HCT116 (cell line): ENCODE measurements at regions not wholly inside any gene's neighbourhood (a gene's known extent, or its start where the extent isn't known, plus 50 kb on each side); places are given as distances from the start of the nearest gene placed in this dataset.

Experiments used
- ATAC-seq: fragments of 200-7000 bp; cut with Tn5 transposase; 2 replicates; pipeline ENCODE4 v1.9.1; 2020; ENCODE audit warnings: mild to moderate bottlenecking, moderate library complexity
- BruUV-seq: library from RNA; stranded (reverse); fragments of 400-500 nt; replicated peaks from 2 replicates; lab custom pipeline; 2021; lab: Mats Ljungman, UMichigan
- CTCF ChIA-PET: fragments of 300-600 bp; sonication (Branson Sonifier 250); formaldehyde crosslinking; loops from one replicate; lab custom pipeline; 2021; ENCODE audit warnings: antibody characterized with exemption; lab: Charles Lee
- POLR2A ChIA-PET: fragments of 300-600, 350-600 bp; sonication (Branson Sonifier 250); formaldehyde crosslinking; loops from one replicate; lab custom pipeline; 2021; ENCODE audit warnings: antibody characterized with exemption; lab: Charles Lee
- RAD21 ChIA-PET, 2 experiments: fragments of 300-600 bp; sonication (Branson Sonifier 250); formaldehyde crosslinking; loops; one replicate each; lab custom pipeline; 2023; ENCODE audit warnings: low total read pairs in 2 of 2; ENCODE audit not compliant: uncharacterized antibody in 2 of 2, unreplicated experiment in 2 of 2, low non-redundant PET in 1 of 2; lab: Charles Lee
- DNase-seq: peaks from one replicate; pipeline ENCODE4 v3.0.0-alpha.2; 2010; ENCODE audit warnings: low read depth, low spot score
- H2AFZ ChIP-seq: fragments of 200-600 bp; shearing (Covaris generic), sonication (generic); 2 replicates; pipeline ENCODE4 v1.6.1; 2017; ENCODE audit warnings: low read depth, mixed run types, mixed read lengths, antibody characterized with exemption, low read length; ENCODE audit not compliant: poor library complexity, severe bottlenecking
- H3K27ac ChIP-seq: 2 replicates; pipeline ENCODE4 v1.5.1; 2012; ENCODE audit warnings: low read depth, low read length
- H3K27me3 ChIP-seq: fragments of 200-600 bp; sonication (generic); 2 replicates; pipeline ENCODE4 v1.6.1; 2016; ENCODE audit warnings: mixed run types, low read length, mixed read lengths; ENCODE audit not compliant: insufficient read depth
- H3K36me3 ChIP-seq, 2 experiments: fragments of 200-500 bp in 1 of 2; fragments of 200-600 bp in 1 of 2; sonication (Bioruptor generic) in 1 of 2; sonication (generic) in 1 of 2; 2 replicates each; pipeline versions ENCODE4 v1.5.1 to v1.6.1; 2014 to 2016; ENCODE audit warnings: low read length in 2 of 2, inconsistent platforms in 1 of 2, mixed read lengths in 1 of 2, mixed run types in 1 of 2; ENCODE audit not compliant: insufficient read depth in 2 of 2, control insufficient read depth in 1 of 2
- H3K4me1 ChIP-seq, 2 experiments: fragments of 200-600 bp in 1 of 2; sonication (generic) in 1 of 2; 2 replicates each; pipeline versions ENCODE4 v1.5.1 to v1.6.1; 2012 to 2017; ENCODE audit warnings: low read length in 2 of 2, inconsistent platforms in 1 of 2, mild to moderate bottlenecking in 1 of 2, mixed read lengths in 1 of 2, mixed run types in 1 of 2, moderate library complexity in 1 of 2; ENCODE audit not compliant: insufficient read depth in 2 of 2, control insufficient read depth in 1 of 2
- H3K4me2 ChIP-seq: fragments of 200-600 bp; sonication (generic); 2 replicates; pipeline ENCODE4 v1.6.1; 2017; ENCODE audit warnings: mixed run types, low read length, mixed read lengths
- H3K4me3 ChIP-seq, 2 experiments: fragments of 200-600 bp in 1 of 2; sonication (generic) in 1 of 2; replicated peaks in 1 of 2; 2 replicates each; pipeline ENCODE4 v1.5.1; 2011 to 2016; ENCODE audit warnings: low read length in 2 of 2, control low read depth in 1 of 2, low read depth in 1 of 2, mild to moderate bottlenecking in 1 of 2, mixed read lengths in 1 of 2, mixed run types in 1 of 2
- H3K79me2 ChIP-seq: fragments of 200-600 bp; sonication (generic); 2 replicates; pipeline ENCODE4 v1.6.1; 2017; ENCODE audit warnings: mild to moderate bottlenecking, mixed run types, low read length, moderate library complexity, mixed read lengths; ENCODE audit not compliant: insufficient read depth
- H3K9ac ChIP-seq: fragments of 200-600 bp; sonication (generic); 2 replicates; pipeline ENCODE4 v1.6.1; 2016; ENCODE audit warnings: low read length, mixed read lengths
- H3K9me2 ChIP-seq: fragments of 200-600 bp; sonication (generic), shearing (Covaris generic); 2 replicates; pipeline ENCODE4 v1.6.1; 2017; ENCODE audit warnings: mixed run types, mild to moderate bottlenecking, moderate library complexity; ENCODE audit not compliant: insufficient read depth
- H3K9me3 ChIP-seq, 2 experiments: fragments of 200-500 bp in 1 of 2; fragments of 200-600 bp in 1 of 2; sonication (Bioruptor generic) in 1 of 2; sonication (generic) in 1 of 2; 2 replicates each; pipeline ENCODE4 v1.6.1; 2014 to 2017; ENCODE audit warnings: low read length in 2 of 2, mixed read lengths in 2 of 2, inconsistent platforms in 1 of 2, low read depth in 1 of 2, mild to moderate bottlenecking in 1 of 2, mixed run types in 1 of 2, moderate library complexity in 1 of 2; ENCODE audit not compliant: control insufficient read depth in 1 of 2, insufficient read depth in 1 of 2
- H4K20me1 ChIP-seq: fragments of 200-600 bp; sonication (generic), shearing (Covaris generic); 2 replicates; pipeline ENCODE4 v1.6.1; 2017; ENCODE audit warnings: mixed run types, mild to moderate bottlenecking, moderate library complexity; ENCODE audit not compliant: insufficient read depth
- ATF3 ChIP-seq: IDR thresholded peaks from 2 replicates; pipeline ENCODE4 v1.6.1; 2012
- CBX3 ChIP-seq: IDR thresholded peaks from 2 replicates; pipeline ENCODE4 v1.6.1; 2012; ENCODE audit warnings: low read depth
- CEBPB ChIP-seq: IDR thresholded peaks from 2 replicates; pipeline ENCODE4 v1.6.1; 2012; ENCODE audit warnings: low read depth
- EGR1 ChIP-seq: IDR thresholded peaks from 2 replicates; pipeline ENCODE4 v1.6.1; 2012; ENCODE audit warnings: low read depth
- ELF1 ChIP-seq: IDR thresholded peaks from 2 replicates; pipeline ENCODE4 v1.6.1; 2012; ENCODE audit warnings: low read depth, borderline replicate concordance
- EZH2 ChIP-seq: fragments of 200-600 bp; sonication (generic); IDR thresholded peaks from 2 replicates; pipeline ENCODE4 v1.6.1; 2017; ENCODE audit warnings: antibody characterized with exemption, mixed run types
- EZH2phosphoT487 ChIP-seq: fragments of 200-600 bp; IDR thresholded peaks from 2 replicates; pipeline ENCODE4 v1.6.1; 2018; ENCODE audit warnings: antibody characterized with exemption, borderline replicate concordance
- FOSL1 ChIP-seq: IDR thresholded peaks from 2 replicates; pipeline ENCODE4 v1.6.1; 2012; ENCODE audit warnings: low read depth
- JUND ChIP-seq: IDR thresholded peaks from 2 replicates; pipeline ENCODE4 v1.6.1; 2012
- POLR2A ChIP-seq: IDR thresholded peaks from 2 replicates; pipeline ENCODE4 v1.7.0; 2011; ENCODE audit warnings: borderline replicate concordance; ENCODE audit not compliant: insufficient read depth, insufficient read length; ENCODE audit errors: extremely low read depth
- POLR2AphosphoS5 ChIP-seq: IDR thresholded peaks from 2 replicates; pipeline ENCODE4 v1.6.1; 2011; ENCODE audit warnings: mild to moderate bottlenecking, low read depth, low read length, moderate library complexity
- SP1 ChIP-seq: IDR thresholded peaks from 2 replicates; pipeline ENCODE4 v1.6.1; 2012; ENCODE audit warnings: low read depth
- SRF ChIP-seq: IDR thresholded peaks from 2 replicates; pipeline ENCODE4 v1.6.1; 2012; ENCODE audit warnings: low read depth
- ZNF274 ChIP-seq: fragments of 200-500 bp; sonication (Bioruptor generic); IDR thresholded peaks from 2 replicates; pipeline ENCODE4 v1.6.1; 2014; ENCODE audit warnings: mild to moderate bottlenecking, low read depth, low read length, inconsistent platforms
- intact Hi-C: fragments of 100-400 bp; cut with micrococcal nuclease; formaldehyde crosslinking; loops from 2 replicates; pipeline ENCODE4 v1.10.0; 2022
- TF ChIP-seq, protein P1 (sequence below): IDR thresholded peaks from 2 replicates; pipeline ENCODE4 v1.6.1; 2011; ENCODE audit warnings: mild to moderate bottlenecking, low read length, moderate library complexity; ENCODE audit not compliant: insufficient replicate concordance; ENCODE audit errors: extremely low read depth
- TF ChIP-seq, protein P2 (sequence below): IDR thresholded peaks from 2 replicates; pipeline ENCODE4 v1.6.1; 2012
- TF ChIP-seq, protein P3 (sequence below): IDR thresholded peaks from 2 replicates; pipeline ENCODE4 v1.6.1; 2012; ENCODE audit warnings: low read depth

- no peak for DNase-seq
- H3K9me3 ChIP-seq, result no peaks in the 10 kb centered on the region
- TF ChIP-seq ZNF274 (no peak), SRF (no peak), EGR1 (no peak), FOSL1 (no peak), EZH2 (no peak), CBX3 (no peak), CEBPB (no peak), ATF3 (no peak), POLR2AphosphoS5 (no peak), JUND (no peak), EZH2phosphoT487 (no peak), POLR2A (no peak), ELF1 (no peak), SP1 (no peak)
- TF ChIP-seq, protein P1, sequence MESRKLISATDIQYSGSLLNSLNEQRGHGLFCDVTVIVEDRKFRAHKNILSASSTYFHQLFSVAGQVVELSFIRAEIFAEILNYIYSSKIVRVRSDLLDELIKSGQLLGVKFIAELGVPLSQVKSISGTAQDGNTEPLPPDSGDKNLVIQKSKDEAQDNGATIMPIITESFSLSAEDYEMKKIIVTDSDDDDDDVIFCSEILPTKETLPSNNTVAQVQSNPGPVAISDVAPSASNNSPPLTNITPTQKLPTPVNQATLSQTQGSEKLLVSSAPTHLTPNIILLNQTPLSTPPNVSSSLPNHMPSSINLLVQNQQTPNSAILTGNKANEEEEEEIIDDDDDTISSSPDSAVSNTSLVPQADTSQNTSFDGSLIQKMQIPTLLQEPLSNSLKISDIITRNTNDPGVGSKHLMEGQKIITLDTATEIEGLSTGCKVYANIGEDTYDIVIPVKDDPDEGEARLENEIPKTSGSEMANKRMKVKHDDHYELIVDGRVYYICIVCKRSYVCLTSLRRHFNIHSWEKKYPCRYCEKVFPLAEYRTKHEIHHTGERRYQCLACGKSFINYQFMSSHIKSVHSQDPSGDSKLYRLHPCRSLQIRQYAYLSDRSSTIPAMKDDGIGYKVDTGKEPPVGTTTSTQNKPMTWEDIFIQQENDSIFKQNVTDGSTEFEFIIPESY, result no peak
- TF ChIP-seq, protein P2, sequence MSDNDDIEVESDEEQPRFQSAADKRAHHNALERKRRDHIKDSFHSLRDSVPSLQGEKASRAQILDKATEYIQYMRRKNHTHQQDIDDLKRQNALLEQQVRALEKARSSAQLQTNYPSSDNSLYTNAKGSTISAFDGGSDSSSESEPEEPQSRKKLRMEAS, result no peak
- TF ChIP-seq, protein P3, sequence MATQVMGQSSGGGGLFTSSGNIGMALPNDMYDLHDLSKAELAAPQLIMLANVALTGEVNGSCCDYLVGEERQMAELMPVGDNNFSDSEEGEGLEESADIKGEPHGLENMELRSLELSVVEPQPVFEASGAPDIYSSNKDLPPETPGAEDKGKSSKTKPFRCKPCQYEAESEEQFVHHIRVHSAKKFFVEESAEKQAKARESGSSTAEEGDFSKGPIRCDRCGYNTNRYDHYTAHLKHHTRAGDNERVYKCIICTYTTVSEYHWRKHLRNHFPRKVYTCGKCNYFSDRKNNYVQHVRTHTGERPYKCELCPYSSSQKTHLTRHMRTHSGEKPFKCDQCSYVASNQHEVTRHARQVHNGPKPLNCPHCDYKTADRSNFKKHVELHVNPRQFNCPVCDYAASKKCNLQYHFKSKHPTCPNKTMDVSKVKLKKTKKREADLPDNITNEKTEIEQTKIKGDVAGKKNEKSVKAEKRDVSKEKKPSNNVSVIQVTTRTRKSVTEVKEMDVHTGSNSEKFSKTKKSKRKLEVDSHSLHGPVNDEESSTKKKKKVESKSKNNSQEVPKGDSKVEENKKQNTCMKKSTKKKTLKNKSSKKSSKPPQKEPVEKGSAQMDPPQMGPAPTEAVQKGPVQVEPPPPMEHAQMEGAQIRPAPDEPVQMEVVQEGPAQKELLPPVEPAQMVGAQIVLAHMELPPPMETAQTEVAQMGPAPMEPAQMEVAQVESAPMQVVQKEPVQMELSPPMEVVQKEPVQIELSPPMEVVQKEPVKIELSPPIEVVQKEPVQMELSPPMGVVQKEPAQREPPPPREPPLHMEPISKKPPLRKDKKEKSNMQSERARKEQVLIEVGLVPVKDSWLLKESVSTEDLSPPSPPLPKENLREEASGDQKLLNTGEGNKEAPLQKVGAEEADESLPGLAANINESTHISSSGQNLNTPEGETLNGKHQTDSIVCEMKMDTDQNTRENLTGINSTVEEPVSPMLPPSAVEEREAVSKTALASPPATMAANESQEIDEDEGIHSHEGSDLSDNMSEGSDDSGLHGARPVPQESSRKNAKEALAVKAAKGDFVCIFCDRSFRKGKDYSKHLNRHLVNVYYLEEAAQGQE, result no peak
- TF ChIP-seq, all 23 proteins: peak for 0
- no peaks in the 10 kb centered on the region for H3K36me3 ChIP-seq
- no peak overlapping the region for H3K27ac ChIP-seq
- no peak overlapping the region for H3K4me3 ChIP-seq
- H3K9ac ChIP-seq, result no peak overlapping the region
- no peaks in the 10 kb centered on the region for H3K4me1 ChIP-seq
- no peaks in the 10 kb centered on the region for H3K27me3 ChIP-seq
- ChIA-PET POLR2A (no interaction called here), RAD21 (no interaction called here), CTCF (no interaction called here)
- no peaks in the 10 kb centered on the region for H3K79me2 ChIP-seq
- intact Hi-C loops, result no loop called here
- H3K4me2 ChIP-seq, result no peak overlapping the region
- no peak overlapping the region for H2AFZ ChIP-seq
- no peaks in the 10 kb centered on the region for H3K9me2 ChIP-seq
- no peaks in the 10 kb centered on the region for H4K20me1 ChIP-seq
- no TSS peak for BruUV-seq
- ATAC-seq, result no peak
These were observed 1897.8 kb upstream of the PCDH10 start for GRCh38 chr4:131251321-131251720.
